ENCODE measurements at regions not wholly inside any gene's neighbourhood (a gene's known extent, or its start where the extent isn't known, plus 50 kb on each side); places are given as distances from the start of the nearest gene placed in this dataset.

GRCh38 chr1:48055876-48056764 is 58.9 kb upstream of the TRABD2B start:
- TF ChIP-seq ZNF232 (CRISPR knock-in tag; IDR thresholded peaks at IDR 0.05) (no peak), FOXP4 (CRISPR knock-in tag; IDR thresholded peaks at IDR 0.05) (no peak), TEAD4 (CRISPR knock-in tag; IDR thresholded peaks at IDR 0.05) (no peak), HMGXB4 (CRISPR knock-in tag; IDR thresholded peaks at IDR 0.05) (no peak)
